NCI-H1048 (cell line): ENCODE measurements at regions not wholly inside any gene's neighbourhood (a gene's known extent, or its start where the extent isn't known, plus 50 kb on each side); places are given as distances from the start of the nearest gene placed in this dataset.

Source experiments
- DNase-seq: peaks from one replicate; lab custom pipeline; 2025; lab: John Stamatoyannopoulos, UW

DNA sequence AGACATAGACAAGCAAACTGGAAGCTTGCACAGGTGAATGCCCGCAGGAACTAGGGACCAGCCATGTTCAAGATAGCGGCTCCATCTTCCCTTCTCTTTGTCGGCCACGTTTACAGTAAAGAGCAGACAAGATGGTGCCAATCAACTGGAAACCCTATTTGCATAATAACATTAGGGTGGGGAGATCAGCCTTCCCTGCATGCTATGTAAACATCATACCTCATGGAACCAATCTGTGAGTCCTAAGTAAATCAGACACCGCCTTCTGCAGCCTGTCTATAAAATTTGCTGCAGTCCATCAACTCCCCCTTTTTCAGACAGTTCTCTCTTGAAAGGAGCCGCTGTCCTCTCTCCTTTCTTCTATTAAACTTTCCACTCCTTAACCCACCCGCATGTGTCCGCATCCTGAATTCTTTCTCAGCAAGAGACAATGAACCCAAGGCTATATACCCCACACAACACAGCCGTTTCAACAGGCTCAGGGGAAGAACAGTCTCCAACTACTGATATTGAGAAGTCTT lies 384.4 kb downstream of the EIPR1 start:
- peak; percentile 28 for DNase-seq

GRCh38 chr2:2992634-2993033 lies 385.0 kb downstream of the EIPR1 start:
- no peak for DNase-seq

DNA sequence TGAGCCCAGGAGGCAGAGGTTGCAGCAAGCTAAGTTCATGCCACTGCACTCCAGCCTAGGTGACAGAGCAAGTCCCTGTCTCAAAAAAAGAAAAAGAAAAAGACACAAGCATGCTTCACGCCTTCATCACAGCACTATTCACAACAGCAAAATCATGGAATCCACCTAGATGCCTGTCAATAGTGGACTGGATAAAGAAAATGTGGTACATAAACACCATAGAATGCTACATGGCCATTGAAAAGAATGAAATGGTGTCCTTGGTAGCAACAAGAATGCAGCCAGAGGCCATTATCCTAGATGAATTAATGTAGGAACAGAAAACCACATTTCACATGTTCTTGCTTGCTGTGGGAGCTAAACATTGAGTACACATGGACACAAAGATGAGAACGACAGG lies 392.6 kb downstream of the EIPR1 start:
- DNase-seq: no peak

- DNase-seq: no peak
These were observed 396.6 kb downstream of the EIPR1 start for GRCh38 chr2:2981000-2981399.

GRCh38 chr2:2974982-2975381 lies 402.6 kb downstream of the EIPR1 start:
- DNase-seq: no peak

GRCh38 chr2:2960441-2961133 lies 417.0 kb downstream of the EIPR1 start:
- DNase-seq: no peak

- DNase-seq: no peak
These were observed 427.1 kb downstream of the EIPR1 start for GRCh38 chr2:2950403-2950952.

GRCh38 chr2:2947406-2947805 lies 430.2 kb downstream of the EIPR1 start:
- no peak for DNase-seq

- DNase-seq: no peak
These were observed 434.7 kb downstream of the EIPR1 start for GRCh38 chr2:2942906-2943305.

- no peak for DNase-seq
These were observed 435.4 kb downstream of the EIPR1 start for GRCh38 chr2:2942225-2942624.

DNA sequence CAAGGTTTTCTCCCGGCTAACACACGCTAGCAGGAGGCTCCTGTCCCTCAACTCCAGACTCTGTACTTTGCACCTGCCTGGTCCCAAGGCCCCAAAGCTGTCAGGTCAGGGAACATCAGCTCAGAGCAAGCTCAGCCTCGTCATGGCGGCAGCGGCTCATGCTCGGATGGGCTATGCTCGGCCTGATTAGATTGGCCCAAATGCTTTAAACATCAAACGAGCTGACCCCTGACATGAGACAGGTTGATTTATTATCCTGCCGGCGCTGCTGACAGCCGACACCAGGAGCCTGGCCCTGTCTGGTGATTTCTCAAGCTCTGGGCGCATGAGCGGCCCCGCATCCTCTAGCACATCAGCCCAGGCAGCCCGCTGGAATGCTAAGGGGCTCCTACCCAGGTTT lies 436.4 kb downstream of the EIPR1 start:
- no peak for DNase-seq

GRCh38 chr2:2940702-2941101 lies 436.9 kb downstream of the EIPR1 start:
- DNase-seq: no peak

DNA sequence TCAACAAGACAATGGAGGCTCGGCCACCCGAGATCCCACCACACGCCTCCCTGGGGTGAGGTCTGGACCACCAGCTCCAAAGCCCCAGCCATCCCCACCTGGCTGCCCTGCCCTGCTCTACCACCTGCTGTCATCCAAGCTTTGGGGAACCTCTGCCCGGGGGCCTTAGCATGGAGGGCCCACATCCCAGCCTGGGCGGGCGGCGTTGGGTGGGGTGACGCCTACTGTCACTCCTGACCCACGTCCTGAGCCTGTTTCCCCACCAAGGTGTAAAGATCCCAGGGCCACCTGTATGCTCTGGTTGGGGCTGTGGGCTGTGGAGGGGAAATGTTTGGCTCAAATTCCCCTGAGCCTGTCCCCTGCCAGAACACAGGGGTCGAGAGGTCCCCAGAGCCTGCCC lies 437.6 kb downstream of the EIPR1 start:
- no peak for DNase-seq

DNA sequence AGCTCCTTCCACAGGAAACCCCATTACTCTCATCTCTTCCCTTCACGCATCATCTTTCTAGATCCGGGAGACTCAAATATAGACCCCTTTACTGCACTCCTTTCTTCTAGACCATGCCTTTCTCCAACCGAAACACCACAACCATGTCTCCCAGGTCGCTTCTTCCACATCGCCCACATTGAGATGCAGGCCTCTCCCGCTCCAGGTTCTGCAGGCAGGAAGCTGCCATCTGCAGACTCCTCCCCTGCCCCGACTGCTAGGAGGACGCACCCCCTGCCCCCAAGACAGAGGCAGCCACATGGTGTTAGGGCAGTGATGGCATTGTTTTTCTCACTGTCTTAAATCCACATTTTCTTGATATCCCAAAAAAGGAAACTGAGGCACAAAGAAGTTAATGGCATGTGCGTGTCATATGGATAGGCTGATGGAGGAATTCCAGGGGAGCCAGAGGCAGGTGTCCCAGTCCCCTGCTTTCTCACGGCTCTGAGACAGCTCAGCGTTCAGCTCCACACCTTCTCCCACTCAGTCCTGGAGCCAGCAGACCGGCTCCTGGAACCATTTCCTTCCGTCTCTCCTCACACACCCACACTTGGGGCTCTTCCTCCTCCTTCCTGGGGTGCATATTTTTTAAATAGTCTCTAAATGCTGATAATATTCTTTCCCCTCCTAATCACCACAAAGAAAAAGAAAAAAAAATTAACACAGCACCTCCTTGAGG lies 438.4 kb downstream of the EIPR1 start:
- no peak for DNase-seq

DNA sequence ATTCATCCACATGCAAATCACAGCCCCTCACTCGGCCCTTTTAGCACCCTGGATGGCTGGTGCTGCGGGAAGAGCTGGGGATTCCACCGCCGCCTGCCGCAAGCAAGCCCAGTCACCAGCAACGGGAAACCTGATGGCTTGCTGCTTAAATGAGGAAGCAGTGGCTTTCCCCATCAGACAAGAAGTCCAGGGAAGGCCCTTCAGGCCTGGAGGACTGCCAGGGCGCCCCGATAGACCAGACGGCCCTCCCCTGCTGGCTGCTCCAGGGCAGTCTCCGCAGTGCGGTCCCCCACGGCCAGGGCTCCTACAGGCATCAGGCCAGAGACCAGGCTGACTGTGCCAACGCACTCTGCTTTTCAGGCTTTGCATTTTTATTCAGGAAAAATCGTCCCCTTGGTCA lies 439.1 kb downstream of the EIPR1 start:
- no peak for DNase-seq

DNA sequence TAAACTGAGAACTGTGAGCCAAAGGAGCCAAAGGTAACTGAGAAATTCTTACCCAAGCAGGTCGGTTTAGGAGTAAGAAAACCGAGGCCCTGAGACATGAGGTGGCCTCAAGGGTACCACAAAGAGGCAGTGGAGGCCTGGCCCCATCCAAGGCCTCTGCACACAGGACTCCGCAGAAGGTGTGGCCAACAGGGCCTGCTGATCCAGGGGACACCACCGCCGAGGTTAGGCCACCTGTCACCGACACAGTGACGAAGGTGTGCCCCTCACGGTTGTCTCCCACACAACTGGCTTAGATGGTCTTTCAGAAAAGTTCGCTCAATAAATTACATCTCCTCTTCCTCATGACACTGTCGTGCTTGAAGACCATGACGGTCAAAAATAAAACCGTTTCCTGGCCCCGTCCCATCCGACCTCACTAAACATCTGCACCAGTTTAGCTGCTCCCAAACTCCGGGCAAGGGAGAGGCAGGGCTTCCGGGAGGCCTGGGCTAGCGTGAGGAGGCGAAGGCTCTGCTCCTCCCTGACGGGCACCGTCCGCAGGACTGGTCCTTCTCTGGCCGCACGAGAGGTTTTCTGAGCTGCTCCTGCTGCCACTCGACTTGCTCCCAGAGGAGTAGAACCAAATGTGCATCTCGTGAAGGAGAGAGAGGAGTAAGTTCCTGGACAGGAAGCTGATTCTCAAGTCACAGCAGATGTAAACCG lies 442.0 kb downstream of the EIPR1 start:
- DNase-seq: no peak

DNA sequence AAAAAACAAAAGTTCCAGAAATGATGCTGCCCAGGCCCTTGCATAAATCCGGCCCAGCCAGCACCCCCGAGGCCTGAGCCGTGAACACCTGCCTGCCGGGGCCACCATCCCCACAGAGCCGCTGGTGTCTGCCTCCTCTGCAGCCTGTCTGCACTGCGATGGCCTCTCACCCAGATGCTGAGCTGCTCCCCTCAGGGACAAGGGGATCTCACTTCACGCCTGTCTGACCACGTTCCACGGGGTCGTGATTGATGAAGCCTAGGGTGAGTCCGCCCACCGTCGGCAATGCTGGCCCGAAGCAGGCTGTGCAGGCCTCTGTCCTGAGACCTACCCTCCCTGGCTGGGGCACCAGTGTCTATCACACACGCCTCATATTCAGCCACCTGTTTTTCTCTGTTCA lies 444.2 kb downstream of the EIPR1 start:
- DNase-seq: no peak

DNA sequence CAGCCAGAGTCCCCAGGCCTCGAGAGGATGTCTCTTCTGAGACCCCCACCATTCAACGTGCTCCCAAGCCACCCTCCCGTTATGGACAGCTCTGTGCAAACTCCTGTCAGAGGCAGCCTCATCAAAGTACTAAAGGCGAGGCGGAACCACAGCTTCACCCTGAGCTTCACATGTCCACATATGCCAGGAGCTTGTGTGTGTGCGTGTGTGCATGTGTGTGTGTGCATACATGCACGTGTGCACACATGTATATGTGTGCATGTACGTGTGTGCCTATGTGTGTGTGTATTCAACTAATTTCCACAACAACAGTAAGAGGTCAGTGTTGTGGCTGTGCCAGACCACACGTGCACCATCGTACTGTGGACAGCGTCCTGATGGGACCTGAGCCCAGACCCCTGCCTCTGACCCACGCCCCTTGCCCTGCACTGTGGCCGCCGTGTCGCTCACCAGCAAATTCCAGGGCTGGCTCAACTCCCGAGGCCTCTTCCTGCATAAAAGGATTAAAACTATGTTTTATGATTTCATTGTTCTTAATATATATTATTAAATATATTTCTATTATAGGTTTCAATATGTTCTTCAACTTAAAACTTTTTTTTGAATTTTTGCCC lies 444.8 kb downstream of the EIPR1 start:
- no peak for DNase-seq

DNA sequence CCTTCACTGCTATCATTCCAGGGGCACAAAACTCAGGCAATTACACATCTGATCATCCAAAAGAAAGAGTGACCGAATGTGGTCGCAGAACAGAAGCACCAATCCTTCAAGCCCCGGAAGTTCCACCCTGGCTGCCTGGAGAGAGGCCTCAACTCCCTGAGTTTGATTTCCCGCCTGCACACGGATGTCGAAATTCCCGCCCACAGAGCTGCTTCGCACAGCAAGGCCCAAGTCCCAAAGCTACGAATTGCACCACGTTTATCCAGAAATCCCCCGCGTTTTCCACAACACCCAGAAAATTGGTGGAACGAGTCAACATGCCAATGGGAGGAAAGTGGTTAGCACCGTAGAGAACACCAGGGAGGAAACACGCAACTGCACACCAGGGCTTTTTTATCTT lies 445.4 kb downstream of the EIPR1 start:
- DNase-seq: no peak

DNA sequence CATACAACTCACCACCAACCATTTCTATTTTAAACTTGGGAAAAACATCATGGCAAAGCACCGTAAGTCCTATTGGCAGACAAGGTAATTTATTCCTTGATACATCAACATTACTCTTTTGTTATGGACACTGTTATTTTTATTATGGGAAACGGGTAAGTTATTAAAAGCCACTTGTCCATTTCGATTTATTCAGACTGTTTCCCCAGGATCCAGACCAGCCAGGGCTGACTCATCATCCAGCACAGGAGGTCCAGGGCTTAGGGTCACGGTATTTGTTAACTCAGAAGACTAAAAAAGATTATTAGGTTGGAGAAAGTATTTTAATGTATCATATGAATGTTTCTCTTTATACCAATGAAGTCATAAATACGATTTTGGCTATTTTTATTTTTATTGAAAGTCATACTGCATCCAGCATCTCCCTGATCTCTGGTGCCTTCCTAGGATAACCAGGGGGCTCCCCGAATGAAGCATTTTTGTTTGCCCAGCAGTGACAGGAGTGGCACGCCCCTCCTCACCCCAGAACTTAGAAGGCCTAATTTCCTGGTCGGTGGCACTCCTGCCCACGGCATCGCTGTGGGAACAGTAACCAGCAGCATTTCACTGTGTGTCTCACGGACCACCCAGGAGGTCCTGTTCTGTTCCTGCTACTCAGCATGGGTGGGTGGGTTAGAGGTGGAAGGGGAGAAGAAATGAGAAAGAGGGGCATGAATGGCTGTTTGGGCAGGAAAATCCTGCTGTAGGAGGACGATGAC lies 446.1 kb downstream of the EIPR1 start:
- no peak for DNase-seq

DNA sequence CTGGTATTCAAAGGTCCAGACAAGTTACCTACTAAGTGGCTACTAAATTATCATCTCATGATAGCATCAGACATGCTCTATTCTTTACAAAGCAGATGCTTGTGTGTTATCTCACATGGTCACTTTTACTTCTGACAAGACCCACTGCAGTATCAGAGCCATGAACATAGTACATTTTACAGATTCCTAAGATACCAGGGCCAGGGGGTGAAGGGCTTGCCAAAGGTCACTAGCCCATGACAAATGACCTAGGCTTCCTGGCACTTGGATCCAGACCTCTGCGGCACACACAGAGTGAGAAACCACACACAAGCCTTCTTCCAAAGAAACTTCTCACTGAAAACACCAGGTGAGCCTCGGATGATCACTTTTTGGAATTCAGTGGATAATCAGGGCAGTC lies 446.8 kb downstream of the EIPR1 start:
- no peak for DNase-seq

- DNase-seq: no peak
These were observed 450.8 kb downstream of the EIPR1 start for GRCh38 chr2:2926858-2927175.
